ENCODE measurements at regions not wholly inside any gene's neighbourhood (a gene's known extent, or its start where the extent isn't known, plus 50 kb on each side); places are given as distances from the start of the nearest gene placed in this dataset. TPM values are rescaled to one million over a fixed set of nuclear protein-coding genes. Genes with fewer than 3 reads are reported as not detected.

GRCh38 chr13:73136776-73137175 lies 78.0 kb downstream of the KLF5 start:
- no peak for DNase-seq (ENCODE audit: low read depth)
- ChIA-PET POLR2A (no interaction called here), CTCF (no interaction called here)
- Histone ChIP-seq H3K4me3 (ENCODE audit: low read depth, low read length) (no peak overlapping the region), H3K27me3 (ENCODE audit: control insufficient read depth, insufficient read depth, low read length) (no peaks in the 10 kb centered on the region), H3K36me3 (ENCODE audit: control insufficient read depth, insufficient read depth, low read length) (no peaks in the 10 kb centered on the region)
- no peak for TF ChIP-seq CTCF (IDR thresholded peaks at IDR 0.05; ENCODE audit: insufficient read depth, low read depth, low read length)

- Histone ChIP-seq H3K27me3 (ENCODE audit: control insufficient read depth, insufficient read depth, low read length) (no peaks in the 10 kb centered on the region), H3K4me3 (ENCODE audit: low read depth, low read length) (no peak overlapping the region), H3K36me3 (ENCODE audit: control insufficient read depth, insufficient read depth, low read length) (no peaks in the 10 kb centered on the region)
- POLR2A ChIA-PET, result no interaction called here
- CTCF ChIA-PET, result interaction anchor here (0.7 to 1.5 kb wide), 2 partner anchors 14 to 22 kb away, joined by 3 to 4 read pairs; no protein-coding TSS in a partner anchor
- no peak for TF ChIP-seq CTCF (IDR thresholded peaks at IDR 0.05; ENCODE audit: insufficient read depth, low read depth, low read length)
- no peak for DNase-seq (ENCODE audit: low read depth)
Observed at GRCh38 chr13:73133531-73133930, 74.7 kb downstream of the KLF5 start.

GRCh38 chr13:73131247-73131646 lies 72.4 kb downstream of the KLF5 start:
- CTCF ChIA-PET, result no interaction called here

GRCh38 chr13:73129023-73129422 lies 70.2 kb downstream of the KLF5 start:
- TF ChIP-seq CTCF (IDR thresholded peaks at IDR 0.05; ENCODE audit: insufficient read depth, low read depth, low read length), result no peak
- DNase-seq (ENCODE audit: low read depth), result no peak

More at GRCh38 chr13:73131247-73131646, 72.4 kb downstream of the KLF5 start:
- POLR2A ChIA-PET, result no interaction called here
- H3K4me3 ChIP-seq (ENCODE audit: low read depth, low read length), result no peak overlapping the region
- no peaks in the 10 kb centered on the region for H3K27me3 ChIP-seq (ENCODE audit: control insufficient read depth, insufficient read depth, low read length)
- no peak for TF ChIP-seq CTCF (IDR thresholded peaks at IDR 0.05; ENCODE audit: insufficient read depth, low read depth, low read length)
- no peaks in the 10 kb centered on the region for H3K36me3 ChIP-seq (ENCODE audit: control insufficient read depth, insufficient read depth, low read length)
- DNase-seq (ENCODE audit: low read depth), result no peak

More at GRCh38 chr13:73129023-73129422, 70.2 kb downstream of the KLF5 start:
- no peak overlapping the region for H3K4me3 ChIP-seq (ENCODE audit: low read depth, low read length)
- H3K27me3 ChIP-seq (ENCODE audit: control insufficient read depth, insufficient read depth, low read length), result no peaks in the 10 kb centered on the region
- ChIA-PET POLR2A (no interaction called here), CTCF (no interaction called here)
- no peaks in the 10 kb centered on the region for H3K36me3 ChIP-seq (ENCODE audit: control insufficient read depth, insufficient read depth, low read length)

Small RNA genes in the stretch of these regions (small RNA-seq; reads per million reads assigned to genes)
- not detected for gene AL162376.1 (ENCODE audit: insufficient read length, low read depth, low replicate concordance)
- not detected for gene RNU4-10P (ENCODE audit: insufficient read length, low read depth, low replicate concordance)
- gene RNY1P8 (ENCODE audit: insufficient read length, low read depth, low replicate concordance), result not detected
